Testis (tissue), 2 donors: ENCODE measurements at regions not wholly inside any gene's neighbourhood (a gene's known extent, or its start where the extent isn't known, plus 50 kb on each side); places are given as distances from the start of the nearest gene placed in this dataset.

ENCODE experiments used
- CTCF ChIP-seq, 3 experiments: fragments of 450-650 bp in 2 of 3; fragments of 200-600 bp in 1 of 3; sonication (generic) in 1 of 3; IDR thresholded peaks; one replicate each; pipeline ENCODE4 v1.5.1; 2016 to 2019; ENCODE audit warnings: antibody characterized with exemption in 3 of 3, mild to moderate bottlenecking in 2 of 3, moderate library complexity in 1 of 3
- POLR2A ChIP-seq: fragments of 450-650 bp; IDR thresholded peaks from one replicate; pipeline ENCODE4 v1.6.1; 2017; ENCODE audit warnings: antibody characterized with exemption, mild to moderate bottlenecking, moderate library complexity

GRCh38 chr15:69595009-69595791, 142.6 kb downstream of the RPLP1 start:
- TF ChIP-seq CTCF (IDR thresholded peaks at IDR 0.05): peak in 1 of 3 experiments; percentile 12
- TF ChIP-seq POLR2A: no peak
